GM21786 (cell line): ENCODE measurements at regions not wholly inside any gene's neighbourhood (a gene's known extent, or its start where the extent isn't known, plus 50 kb on each side); places are given as distances from the start of the nearest gene placed in this dataset.
"Not testable (repeated sequence)": the region's sequence is repeated elsewhere in the genome, so short reads cannot be mapped to it uniquely, and the experiment has no call there.

Experiments
- ATAC-seq: cut with Tn5 transposase; IDR thresholded peaks from one replicate; pipeline ENCODE4 v1.9.1; 2021; ENCODE audit not compliant: unreplicated experiment

DNA sequence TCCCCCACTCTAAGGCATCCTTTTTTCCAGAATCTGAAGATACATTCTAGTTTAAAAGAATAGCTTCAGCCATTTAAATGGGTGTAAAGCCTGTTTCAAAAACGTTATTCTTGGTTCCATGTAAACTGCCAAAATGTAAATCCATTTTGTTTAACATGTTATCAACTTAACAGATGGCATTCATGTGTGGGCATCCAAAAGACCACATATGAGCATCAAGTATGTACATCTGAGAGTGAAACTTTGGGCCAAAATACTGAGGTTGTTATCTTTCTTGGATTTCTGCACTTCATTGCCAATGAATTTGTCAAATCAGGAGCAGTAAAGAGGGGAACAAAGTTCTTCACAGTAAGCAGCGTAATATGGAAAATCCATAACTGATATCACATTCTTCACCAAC is 395.4 kb downstream of the ZNF804A start:
- ATAC-seq, result no peak

DNA sequence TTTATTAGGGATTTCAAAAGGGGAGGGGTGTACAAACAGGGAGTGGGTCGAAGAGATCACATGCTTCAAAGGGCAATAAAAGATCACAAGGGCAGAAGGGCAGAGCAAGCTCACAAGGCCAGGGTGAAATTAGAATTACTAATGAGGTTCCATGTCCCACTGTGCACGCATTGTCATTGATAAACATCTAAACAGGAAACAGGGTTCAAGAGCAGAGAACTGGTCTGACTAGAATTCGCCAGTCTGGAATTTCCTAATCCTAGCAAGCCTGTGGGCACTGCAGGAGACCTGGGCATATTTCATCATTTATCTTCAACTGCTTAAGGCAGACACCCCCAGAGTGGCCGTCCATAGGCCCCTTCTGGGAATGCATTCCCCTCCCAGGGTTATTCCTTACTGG is 408.2 kb downstream of the ZNF804A start:
- no peak for ATAC-seq

DNA sequence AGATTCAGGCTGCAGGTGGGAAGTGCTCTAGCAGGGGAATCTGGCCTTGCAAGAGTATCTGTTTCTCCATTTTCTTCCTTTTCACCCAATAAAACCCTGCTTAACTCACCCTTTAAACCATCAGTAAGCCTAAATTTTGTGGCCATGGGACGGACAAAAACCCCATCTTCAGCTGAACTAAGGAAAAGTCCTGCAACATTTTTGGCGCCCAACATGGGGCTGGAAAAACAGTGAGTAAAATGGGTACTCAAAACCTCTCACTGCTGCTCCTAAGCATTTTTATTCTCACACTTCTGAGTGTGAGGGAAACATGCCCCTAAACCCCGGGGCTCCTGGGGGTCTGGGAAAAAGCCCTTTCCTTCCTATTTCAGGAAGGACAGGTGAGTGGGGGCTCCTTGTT is 414.3 kb downstream of the ZNF804A start:
- ATAC-seq, result no peak

DNA sequence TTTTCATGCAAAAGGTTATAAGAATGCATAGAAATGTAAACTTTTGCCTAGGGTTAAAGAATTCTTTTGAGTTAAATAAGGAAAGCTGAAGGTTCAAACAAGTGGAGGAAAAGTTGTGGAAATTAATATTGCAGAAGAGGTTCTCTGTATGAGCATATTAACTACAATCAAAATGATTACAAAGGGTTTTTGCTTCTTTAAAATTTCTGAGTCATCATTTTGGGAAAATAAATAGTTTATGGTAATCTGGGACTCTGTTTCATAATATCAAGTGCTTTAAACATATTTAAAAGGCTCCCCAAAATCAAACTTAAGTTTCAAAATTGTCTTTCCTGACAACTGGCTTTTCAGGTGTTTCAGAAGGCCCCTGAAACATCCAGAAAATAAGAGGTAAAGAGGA is 415.7 kb downstream of the ZNF804A start:
- no peak for ATAC-seq

DNA sequence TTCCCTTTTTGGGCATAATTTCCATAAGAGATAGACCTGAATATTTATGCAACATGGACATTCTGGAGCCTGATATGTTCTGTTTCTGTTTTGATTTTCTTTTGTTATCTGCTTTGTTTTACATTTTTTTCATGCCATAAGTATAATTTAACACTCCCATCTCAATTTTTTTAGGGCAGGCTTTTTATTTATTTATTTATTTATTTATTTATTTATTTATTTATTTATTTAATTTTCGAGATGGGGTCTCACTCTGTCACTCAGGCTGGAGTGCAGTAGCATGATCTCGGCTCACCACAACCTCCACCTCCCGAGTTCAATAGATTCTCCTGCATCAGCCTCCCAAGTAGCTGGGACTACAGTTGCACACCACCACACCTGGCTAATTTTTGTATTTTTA is 427.6 kb downstream of the ZNF804A start:
- not testable (repeated sequence) for ATAC-seq

DNA sequence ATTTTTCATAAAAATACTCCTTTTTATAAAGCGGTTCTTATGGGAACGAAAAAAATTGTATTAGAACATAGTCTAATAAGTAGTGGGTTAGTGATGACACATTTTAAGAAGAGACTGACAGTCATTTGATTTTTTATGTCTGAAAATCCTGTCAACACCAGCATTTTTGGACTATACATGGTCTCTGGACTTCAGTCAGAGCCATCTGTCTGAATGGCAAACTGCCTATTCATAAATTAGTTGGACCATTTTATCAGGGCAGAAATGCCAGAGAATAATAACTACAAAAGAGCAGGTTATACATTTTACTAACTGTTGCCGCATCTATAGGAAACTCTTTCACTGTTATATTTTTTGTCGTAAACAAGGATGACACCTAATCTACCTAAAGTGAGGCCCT is 437.6 kb downstream of the ZNF804A start:
- ATAC-seq, result no peak

DNA sequence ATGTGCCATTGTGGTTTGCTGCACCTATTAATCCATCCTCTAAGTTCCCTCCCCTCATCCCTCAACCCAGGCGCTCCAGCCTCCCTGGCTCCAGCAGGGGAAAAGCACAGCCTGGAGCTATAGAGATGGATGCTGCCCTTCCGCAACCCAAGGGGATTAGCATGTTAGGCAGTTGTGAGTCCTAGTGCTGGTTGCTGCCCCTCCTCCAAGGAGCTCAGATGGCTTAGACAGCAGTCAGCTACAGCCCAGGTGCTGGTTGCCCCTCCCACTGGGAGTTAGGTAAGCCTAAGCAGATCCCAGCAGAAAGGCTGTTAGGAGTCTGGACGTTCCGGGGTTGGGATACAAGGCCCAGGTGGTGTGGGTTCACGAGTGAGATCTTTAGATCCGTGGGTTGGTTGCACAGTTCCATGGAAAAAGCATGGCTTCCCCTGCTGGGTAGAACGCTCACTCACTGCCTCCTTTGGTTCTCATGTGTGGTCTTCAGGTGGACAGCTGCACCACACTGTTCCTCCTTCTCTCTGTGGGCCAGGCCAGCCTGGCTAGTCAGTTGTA is 446.1 kb downstream of the ZNF804A start:
- no peak for ATAC-seq

DNA sequence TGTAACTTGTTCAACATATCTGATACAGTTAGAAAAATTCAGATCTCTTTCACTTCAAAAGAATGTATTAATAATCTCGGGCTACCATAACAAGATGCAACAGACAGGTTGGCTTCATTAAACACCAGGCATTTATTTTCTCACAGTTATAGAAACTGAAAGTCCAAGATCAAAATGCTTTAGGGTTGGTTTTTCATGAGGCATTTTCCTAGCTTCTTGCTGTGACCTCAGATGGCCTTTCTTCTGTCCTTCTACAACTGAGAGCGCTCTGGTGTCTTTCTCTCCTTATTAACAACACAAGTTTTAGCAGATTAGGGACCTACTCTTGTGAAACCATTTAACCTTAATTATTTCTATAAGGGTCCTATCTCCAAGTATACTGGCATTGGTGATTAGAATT is 452.5 kb downstream of the ZNF804A start:
- no peak for ATAC-seq

DNA sequence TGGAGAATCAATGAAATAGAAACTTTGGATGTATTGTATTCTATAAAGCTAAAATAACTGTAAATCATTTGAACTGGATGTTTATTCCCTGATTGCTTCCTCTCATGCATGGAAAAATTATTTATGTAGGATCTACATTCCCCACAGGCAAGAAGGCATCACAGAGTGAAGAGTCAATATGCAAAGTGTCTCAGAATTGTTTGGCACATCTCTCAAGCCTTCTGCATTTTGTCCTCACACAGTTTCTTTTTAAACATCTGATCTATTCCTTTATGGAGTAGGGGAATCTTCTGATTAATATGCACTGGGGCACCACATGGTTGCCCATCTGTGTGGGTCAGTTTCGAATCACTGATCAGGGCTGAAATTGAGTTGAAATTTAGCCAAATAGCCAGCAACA is 465.4 kb downstream of the ZNF804A start:
- no peak for ATAC-seq

DNA sequence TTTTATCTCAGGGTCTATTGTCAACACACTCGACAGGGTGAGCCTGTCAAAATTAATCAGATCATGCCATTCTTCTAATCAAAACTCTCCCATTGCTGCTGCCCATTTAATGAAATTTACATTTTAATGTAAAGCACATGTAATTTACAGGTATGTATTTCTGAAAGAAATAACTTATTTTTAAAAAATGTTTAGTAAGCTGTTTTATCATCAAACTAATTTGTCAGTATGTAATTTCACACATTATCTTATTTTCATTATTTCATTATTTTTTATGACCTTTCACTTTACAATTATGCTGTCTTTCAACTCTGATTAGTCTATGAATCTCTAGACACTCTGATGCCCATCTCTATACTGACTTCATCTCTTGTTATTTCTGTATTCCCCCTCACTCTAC is 467.8 kb downstream of the ZNF804A start:
- ATAC-seq, result no peak

DNA sequence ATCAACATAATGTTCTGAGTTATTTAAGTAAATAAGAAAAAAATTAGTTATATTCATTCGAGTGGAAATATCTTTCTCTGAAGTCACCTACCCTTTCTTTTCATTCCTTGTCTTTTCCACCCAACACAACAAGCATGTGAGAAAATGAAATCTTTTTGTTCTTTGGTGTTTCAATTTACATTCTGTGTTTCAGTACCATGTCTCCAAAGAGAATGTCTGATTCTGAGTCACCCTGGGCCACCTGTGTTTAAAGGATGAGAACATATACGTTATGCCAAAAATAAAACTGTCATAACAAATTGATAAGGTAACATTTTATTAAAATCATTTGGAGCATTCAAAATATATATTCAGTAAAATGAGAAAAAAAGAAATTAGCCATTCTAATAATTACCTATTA is 470.8 kb downstream of the ZNF804A start:
- no peak for ATAC-seq

DNA sequence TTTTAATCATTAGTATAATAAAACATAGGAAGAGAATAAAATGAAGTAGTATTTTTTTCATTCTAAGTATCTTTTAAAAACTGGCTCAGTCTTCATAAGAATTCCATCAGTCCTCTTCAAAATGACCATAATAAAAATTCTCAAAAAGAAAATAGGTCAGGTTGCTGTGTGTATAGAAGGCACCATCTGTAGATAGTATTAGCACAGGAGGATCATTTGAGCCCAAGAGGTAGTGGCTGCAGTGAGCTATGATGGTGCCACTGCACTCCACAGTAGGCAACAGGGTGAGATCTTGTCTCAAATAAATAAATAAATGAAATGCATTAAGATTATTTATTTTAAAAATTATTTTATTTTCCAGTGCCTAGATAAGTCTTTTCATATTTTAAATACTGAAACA is 475.8 kb downstream of the ZNF804A start:
- no peak for ATAC-seq

DNA sequence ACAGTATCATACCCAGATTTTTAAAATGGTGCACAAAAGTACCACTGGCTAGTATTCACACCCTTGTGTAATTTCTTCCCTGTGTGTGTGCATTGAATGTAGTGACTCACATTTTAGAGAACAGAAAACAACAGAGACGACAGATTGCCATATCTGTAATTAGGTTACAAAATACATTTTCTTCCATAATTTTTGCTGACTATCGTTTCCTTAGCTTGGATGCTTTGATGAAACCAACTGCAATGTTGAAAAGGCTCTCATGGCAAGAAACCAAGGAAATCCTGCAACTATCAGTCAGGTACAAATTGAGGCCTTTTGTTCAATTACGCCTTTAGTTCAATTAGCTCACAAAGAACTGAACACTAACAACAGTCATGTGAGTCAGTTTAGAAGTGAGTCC is 484.4 kb downstream of the ZNF804A start:
- no peak for ATAC-seq

DNA sequence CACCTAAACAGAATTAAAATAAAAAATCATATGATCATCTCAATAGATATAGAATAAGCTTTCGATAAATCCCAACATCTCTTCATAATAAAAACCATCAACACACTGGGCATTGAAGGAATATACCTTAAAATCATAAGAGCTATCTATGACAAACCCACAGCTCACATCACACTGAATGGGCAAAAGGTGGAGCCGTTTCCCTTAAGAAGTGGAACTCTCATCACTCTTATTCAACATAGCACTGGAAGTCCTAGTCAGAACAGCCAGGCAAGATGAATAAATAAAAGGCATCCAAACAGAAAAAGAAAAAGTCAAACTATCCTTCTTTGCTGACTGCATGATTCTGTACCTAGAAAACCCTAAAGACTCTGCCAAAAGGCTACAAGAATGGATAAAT is 510.3 kb downstream of the ZNF804A start:
- ATAC-seq, result no peak

DNA sequence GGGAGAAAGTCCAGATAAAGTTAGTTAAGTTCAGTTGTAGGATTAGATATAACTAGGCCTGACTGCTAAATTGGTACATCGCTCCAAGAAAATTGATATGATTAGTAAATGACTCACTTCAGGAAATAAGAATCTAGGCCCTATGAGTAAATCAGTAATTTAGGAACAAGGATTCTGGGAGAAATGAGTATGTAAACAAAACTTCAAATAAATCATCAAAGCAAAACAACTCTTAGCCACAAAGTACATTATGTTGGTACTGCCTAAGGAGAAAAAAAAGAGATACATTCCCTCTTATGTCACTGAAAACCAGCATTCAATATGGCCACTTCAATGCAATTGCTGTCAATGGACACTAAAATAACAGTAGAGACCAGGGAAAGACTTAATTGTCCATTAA is 529.1 kb downstream of the ZNF804A start:
- ATAC-seq, result no peak

DNA sequence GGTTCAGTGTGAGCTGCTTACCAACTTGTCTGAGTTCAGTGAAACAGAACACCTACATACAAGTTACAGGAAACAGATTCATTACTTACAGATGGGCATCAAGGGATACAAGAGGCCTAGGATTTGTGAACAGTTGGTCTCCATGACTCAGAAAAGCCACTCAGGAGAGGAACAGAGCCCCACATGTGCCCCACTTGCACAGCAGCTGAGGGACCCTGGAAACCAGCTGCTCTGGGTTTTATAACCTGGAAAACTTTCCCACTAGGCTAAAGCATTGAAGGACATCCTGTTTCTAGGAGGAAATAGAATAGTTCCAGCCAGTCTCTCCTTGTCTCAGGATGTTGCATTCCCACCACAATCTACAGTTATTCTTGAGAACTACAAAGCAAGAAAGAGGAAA is 530.0 kb downstream of the ZNF804A start:
- ATAC-seq, result no peak

DNA sequence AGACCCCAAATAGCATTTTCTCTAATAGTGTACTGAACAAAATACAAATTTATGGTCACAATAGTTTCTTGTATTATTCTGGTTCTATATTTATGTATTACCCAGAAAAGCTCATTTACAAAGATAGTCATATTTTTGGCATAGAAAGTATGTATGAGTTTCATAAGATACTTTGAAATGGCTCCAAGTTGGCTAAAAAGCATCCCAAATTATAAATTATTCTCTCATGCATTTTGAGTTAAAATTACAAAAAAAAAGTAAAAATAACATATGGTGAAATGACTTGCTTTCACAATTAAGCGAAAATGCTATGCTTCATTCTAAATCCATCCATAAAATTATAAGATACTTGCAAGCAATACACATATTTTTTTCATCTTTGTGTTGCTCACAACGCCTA is 530.7 kb downstream of the ZNF804A start:
- no peak for ATAC-seq

DNA sequence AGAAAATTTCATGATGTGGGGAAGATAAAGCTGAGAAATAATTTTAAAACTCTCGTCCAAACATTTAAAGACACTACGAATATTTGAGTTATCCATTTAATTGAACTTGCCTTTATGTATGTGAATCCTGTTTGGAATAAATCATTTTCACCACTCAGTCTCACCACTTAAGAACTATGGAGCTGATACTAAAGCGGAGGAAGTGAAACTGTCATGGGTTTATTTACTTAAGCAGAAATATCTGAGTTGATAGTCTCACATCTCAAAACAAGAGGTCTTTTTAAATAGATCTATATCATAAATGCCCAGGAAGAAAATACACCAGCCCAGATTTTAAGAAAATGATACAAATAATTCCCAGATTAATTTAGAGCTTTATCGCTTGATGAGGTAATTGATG is 532.4 kb downstream of the ZNF804A start:
- ATAC-seq, result no peak

DNA sequence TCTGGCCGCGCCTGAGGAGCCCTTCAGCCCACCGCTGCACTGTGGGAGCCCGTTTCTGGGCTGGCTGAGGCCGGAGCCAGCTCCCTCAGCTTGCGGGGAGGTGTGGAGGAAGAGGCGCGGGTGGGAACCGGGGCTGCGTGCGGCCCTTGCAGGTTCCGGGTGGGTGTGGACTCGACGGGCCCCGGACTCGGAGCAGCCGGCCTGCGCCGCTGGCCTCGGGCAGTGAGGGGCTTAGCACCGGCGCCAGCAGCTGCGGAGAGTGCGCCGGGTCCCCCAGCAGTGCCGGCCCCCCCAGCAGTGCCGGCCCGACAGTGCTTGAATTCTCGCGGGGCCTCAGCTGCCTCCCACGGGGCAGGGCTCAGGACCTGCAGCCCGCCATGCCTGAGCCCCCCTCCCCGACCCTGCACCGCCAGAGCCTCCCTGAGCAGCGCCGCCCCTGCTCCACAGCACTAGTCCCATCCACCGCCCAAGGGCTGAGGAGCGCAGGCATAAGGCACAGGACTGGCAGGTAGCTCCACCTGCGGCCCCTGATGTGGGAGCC is 534.2 kb downstream of the ZNF804A start:
- no peak for ATAC-seq

DNA sequence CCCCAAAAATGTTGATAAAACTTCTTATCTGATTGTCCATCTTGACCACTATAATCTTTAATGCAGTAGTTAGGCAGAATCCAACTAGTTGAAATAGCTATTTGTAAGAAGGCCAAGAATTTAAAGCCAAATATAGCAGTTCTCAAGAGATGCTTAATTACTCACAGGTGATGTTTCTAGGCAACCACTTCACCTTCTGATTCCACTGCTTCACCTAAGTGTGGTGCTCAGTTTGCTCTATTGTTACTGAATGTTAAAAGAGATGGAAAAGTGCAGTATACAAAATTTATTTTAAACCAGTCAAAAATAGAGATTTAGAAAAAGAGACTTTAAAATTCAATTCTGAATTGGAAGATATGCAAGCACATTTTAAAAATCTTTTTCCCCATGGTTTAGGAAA is 539.4 kb downstream of the ZNF804A start:
- ATAC-seq, result no peak

DNA sequence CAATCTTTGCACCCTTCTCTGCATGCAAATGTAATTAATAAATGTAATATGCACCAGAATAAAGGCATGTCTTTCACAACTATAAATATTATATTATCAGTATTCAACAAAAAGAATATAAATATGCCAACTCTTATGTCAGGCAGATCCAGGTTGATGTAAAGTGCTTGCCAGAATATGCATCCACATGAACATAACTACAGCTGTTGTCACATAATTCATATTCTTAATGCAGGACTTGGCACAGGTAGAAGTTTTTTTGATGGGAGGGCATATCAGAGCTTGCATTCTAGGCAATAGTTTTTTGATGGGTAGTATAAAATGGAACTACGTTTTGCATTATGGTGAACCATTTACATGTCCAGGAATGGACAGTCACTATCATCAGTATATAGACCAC is 544.3 kb downstream of the ZNF804A start:
- no peak for ATAC-seq

DNA sequence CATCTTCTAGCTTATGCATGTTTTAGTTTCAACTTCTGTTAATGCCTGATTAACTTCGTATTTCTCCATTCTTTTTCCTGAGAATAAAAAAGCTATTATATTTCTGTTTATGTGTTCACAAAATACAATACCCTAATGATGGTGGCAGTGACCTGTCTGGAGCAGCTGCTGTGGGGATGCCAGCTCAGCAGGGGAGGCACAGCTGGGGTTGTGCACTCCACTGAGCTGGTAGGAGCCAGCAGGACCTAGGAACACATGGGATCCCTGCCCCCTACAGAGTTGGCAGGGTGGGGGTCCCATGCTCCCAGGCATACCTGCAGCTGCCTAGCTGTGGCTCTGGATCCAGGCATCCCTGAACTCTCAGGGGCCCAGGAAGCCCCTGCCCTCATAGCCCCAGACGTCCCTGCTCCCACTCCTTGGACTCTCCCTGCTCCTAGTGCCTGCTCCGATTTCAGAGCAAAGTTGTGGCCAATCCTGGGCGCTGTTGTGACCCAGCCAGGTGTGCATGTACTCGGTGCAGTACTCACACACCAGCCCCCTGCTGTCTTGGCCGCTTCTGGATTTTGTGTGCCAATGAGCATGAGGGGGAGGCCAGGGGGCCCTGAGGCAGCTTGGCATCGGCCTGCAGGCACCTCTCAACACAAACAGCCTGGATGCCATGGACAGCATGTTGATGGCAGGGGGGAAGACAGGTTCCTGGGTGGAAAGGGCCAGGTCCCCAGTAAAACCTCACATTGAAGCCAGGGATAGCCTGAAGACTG is 546.0 kb downstream of the ZNF804A start:
- ATAC-seq, result no peak
